ENCODE measurements at regions not wholly inside any gene's neighbourhood (a gene's known extent, or its start where the extent isn't known, plus 50 kb on each side); places are given as distances from the start of the nearest gene placed in this dataset.

DNA sequence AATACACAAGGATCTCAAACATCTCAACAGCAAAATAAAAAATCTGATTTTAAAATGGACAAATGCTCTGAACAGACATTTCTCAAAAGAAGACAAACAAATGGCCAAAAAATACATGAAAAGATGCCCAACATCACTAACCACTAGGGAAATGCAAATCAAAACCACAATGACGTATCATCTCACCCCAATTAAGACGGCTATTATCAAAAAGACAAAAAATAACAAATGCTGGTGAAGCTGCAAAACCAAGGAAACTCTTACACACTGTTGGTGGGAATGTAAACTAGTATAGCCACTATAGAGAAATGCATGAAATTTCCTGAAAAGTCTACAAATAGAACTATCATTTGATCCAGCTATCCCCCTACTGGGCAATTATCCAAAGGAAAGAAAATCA lies 145.0 kb downstream of the BTG1 start:
- no peak for DNase-seq (ENCODE audit: low read depth in 2 of 2)

DNA sequence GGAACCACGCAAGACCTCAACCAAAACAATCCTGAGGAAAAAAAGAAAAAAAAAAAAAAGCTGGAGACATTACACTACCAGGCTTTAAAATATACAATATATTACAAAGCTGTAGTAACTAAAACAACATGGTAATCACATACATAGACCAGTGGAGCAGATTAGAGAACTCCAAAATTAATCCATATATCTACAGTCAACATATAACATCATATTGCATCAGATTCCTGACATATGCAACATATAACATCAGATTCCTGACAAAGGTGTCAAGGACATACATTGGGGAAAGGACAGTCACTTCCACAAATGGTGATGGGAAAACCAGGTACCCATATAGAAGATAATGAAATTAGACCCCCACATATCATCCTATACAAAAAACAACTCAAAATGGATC lies 145.8 kb downstream of the BTG1 start:
- no peak for DNase-seq (ENCODE audit: low read depth in 2 of 2)

DNA sequence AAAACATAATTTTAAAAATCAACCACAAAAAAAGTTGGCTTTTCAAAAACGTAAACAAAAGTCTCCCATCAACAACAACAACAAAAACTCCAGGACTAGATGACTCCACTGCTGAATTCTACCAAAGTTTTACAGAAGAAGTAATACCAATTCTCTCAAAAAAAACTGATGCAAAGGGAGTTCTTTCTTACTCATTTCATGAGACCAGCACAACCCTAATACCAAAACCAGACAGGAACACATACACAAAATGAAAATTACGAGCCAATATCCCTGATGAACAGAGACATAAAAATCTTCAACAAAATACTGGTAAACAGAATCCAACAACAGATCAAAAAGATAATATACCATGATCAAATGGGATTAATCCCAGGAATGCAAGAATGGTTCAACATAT lies 147.3 kb downstream of the BTG1 start:
- no peak for DNase-seq (ENCODE audit: low read depth in 2 of 2)

DNA sequence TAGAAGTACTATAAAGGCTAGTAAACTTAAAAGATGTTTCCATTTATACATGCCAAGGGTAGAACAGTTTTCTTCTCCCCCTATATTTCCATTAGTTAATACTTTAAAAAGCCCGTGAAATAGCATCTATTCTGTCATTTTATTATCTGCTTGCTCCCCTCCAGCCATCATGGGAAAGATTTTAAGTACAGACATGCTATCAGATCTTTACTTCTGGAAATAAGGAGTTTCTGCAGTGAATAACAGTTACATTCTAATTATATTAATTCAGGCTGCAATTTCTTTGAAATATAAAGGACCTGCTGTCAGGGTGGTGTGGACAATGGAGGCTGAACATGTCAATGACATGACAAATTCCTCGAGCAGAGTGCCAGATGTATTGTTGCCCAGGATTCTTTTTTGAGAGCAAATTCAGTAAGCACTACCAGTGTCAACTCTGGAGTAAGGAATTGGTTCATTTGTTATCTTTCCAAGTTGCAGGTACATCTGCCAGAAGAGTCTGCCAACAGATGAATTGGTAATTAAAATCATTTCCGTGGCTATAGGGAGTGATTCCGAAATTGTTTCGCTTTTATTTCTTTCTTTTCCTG lies 151.3 kb downstream of the BTG1 start:
- no peak for DNase-seq (ENCODE audit: low read depth in 2 of 2)

DNA sequence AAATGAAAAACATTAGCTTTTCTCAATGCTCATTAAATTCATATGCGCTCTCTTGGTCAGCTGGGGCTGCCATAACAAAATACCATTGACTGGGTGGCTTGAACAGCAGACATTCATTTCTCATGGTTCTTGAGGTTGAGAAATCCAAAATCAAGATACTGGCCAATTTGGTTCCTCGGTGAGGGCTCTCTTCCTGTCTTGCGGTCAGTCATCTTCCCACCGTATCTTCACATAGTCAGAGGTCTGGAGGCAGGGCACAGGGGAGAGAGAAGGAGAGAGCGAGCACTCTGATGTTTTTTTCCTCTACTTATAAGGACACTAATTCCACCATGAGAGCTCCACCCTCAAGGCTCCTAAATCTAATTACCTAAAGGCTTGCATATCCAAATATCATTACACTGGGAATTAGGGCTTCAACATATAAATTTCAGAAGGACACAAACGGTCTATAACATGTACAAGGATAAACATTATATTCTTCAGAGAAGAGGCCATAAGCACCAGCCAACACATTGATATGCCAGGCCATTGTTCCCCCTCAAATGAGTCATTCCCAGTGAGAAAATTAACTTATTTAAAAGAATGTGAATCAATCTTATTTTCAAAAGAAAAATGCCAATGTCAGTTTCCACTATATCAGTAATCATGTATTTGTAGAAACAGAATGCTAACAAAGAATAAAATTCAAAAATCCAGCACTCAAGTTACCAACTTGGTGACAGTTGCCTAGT lies 152.2 kb downstream of the BTG1 start:
- DNase-seq (ENCODE audit: low read depth in 2 of 2): no peak

DNA sequence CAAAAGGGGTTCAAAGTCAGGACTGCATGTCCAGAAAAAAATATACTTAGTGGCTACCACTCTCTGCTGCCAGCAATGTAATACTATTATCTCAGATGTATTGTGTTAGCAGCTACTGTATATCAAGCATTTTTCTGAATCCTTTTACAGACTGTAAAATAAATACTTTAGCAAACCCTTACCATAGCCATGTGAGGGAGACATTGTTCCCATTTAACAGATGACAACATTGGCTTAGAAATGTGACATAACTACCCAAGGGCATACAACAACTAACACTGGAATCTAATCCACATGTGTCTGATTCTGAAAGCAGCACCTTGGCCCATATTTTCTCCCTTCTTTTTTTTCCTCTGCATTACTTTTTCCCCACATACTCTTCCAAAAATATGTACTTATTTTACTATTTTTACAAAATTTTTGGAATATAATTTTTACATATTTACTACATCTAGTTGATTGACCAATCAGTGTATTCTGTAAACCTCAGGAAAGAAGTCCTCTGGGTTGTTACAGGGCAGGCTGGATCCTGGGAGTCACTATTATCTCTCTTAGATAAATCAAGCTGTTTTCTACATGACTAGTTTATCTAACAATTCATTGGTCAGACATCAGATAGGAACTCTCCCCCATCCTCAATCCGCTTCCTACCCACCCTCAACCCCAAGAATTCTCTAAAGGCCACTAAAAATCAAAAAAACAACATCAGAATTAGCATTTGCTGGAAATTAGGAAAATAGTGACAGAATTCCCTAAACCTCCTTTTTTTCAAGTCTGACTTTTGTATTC lies 154.1 kb downstream of the BTG1 start:
- no peak for DNase-seq (ENCODE audit: low read depth in 2 of 2)

DNA sequence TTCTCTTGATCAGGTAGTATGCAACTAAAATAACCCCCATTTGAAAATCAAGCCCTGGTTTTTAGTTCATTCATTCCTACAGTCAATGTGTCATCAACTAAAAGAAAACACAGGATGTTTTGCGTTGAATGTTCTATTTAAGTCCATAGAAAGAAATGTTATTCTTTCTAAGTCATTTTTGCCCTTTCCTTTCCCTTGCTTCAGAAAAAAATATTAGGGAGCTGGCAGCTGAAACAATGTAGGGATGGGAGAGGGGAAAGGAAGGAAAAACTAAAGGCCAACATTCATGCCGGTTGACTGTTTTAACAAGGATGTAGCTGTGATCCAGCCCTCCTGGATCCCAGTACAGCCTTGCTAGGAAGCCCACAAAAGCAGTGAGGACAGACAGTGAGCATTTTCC lies 155.1 kb downstream of the BTG1 start:
- DNase-seq (ENCODE audit: low read depth in 2 of 2): no peak

DNA sequence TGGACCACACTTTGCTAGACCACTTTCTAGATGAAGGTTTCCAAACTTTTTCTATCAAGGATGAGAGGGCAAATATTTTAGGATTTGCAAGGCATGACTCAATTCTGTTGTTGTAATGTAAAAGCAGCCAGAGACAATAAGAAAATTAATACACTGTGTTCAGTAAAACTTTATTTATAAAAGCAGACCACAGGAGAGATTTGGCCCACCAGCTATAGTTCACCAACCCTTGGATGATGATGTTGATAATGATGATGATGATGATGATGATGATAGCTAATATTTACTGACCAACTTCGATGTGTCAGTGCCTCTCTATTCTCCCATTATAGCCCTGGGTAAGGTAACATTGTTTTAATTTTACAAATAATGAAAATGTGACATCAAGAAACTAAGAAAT lies 156.5 kb downstream of the BTG1 start:
- no peak for DNase-seq (ENCODE audit: low read depth in 2 of 2)

DNA sequence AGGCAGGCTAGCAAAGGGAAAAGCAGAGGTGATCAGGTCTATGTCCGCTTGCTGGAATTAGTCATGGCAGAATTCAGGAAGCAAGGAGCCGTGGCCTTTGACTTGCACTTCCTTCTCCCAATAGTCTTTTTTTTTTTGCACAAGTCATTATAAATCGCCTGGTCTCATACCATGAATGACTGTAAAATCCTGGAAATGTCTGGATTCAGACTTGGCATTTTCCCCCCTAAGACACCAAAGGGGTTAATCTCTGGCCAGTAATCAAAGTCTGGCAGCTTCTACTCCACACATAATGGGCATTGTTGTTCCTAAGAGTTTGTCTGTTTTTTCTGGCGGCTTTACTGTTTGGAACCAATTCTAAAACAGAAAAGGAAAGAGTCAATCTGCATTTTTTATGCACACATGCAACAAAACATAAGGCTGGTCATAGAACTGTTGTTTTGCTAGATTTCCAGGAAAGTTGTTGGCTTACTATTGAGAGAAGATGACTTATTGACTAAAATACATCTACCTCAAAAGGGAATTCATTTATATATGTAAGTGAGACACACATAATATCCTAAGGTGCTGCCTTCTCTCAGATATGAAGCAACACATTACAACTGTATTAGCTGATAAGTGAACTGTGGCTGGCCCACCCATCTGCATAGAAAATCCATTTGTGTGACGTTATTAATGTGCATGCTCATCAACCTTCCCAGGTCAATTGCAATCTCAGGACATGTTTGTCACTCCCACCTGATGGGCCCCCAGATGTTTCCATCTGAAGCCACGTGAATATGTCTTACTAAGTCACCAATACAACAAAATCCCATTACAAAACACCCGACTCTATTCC lies 157.3 kb downstream of the BTG1 start:
- no peak for DNase-seq (ENCODE audit: low read depth in 2 of 2)

DNA sequence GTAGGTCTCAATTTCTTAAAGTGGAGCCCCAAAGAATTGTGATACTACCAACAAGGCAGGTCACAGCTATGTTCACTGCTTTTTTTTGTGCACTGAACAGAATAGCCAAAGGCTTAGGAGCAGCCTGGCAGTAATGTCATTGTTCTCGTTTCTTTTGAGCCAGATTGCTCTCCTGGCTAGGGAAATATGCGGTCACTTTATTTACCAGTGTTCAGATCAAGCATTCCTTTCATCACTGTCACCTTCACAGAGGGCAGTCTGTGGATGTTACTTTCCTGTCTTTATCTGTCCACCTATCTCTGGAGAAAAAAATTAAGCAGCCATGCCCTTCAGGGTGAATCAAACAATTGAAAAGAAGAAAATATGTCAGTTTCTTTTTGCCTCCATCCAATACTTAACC lies 159.6 kb downstream of the BTG1 start:
- DNase-seq (ENCODE audit: low read depth in 2 of 2): no peak

DNA sequence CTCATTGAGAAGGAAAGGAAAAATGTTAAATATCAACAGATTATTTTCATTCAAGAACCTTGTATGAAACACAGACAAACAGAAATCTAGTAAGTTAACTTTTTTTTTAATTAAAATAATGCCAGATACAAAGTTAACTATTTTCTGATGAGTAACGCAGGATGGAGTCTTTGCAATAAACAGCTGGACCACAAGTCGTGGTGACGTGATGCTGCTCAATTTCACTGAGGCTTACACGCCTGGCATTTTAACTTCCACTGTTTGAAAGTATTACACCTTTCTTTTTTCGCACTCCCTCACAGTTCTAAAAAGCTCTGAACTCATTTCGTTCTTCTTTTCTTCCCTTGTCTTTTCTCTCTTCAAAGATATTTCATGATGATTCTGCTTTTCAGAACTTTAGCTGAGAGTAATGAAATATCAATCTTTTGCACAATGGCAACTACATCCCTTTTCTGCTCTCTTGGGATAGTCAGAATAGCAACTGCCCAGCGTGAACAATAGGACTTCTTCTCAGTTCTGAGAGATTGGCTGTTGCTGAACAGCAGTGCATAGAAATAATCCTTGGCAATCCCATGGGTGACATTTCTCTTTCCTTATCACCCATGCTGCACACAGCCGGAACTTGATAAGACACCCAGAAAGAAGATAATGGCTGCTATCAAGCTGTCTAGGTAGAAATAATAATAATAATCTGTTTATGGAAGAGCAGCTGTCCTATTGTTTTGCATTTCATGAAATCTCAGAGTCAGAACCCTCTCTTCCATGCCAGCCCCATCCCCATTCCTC lies 160.5 kb downstream of the BTG1 start:
- DNase-seq (ENCODE audit: low read depth in 2 of 2): peak; percentile 29 to 36

DNA sequence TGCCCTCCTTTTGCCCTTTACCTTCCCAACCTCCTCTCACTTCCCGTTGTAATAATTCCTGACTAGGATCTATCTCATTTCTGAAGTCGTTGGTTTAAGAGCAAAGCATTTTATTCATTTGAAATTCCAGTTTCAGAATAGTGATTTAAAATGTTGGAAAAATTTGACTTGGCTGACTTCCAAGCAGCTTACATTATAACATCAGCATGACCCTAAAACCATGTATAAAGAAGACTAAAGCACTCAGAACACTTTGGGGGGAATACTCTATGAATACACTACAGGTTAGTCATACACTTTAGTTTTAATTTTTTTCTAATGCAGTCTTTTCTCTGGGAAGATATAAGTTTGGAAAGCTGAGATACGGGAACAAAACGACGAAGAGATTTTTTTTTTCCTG lies 161.1 kb downstream of the BTG1 start:
- DNase-seq (ENCODE audit: low read depth in 2 of 2): peak; percentile 71

DNA sequence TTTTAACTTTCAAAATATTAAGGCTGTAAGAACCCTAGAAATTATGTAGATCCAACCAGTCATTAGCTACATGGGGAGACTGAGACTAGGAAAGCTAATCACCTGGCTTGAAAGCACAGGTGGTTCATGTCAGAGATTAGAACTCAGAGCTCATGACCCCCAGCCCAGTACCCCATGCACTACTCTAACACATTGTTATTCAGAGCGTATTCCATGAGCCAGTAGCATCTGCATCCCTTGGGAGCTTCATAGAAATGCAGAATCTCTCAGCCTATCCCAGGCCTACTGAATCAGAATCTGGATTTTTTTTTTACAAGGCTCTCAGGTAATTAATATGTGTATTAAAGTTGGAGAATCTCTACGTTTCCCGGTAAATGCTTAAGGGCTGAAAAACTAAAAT lies 161.7 kb downstream of the BTG1 start:
- DNase-seq (ENCODE audit: low read depth in 2 of 2): no peak

DNA sequence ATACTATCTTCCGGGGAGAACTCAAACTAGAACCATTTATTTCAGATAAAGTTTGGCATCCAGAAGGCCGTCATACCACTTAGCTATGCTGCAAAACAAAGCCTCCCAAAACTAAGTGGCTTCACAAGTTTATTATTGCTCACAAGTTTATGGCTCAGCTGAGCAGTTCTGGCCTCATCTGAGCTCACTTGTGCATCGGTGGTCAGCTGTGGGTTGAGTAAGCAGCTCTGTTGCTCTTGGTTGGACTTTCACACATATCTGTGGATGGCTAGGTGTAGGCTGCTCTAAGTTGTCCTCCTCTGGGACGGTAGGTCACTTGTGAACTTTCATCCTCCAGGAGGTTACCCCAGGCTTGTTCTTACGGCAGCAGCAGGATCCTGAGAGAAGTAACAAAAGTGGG lies 162.7 kb downstream of the BTG1 start:
- no peak for DNase-seq (ENCODE audit: low read depth in 2 of 2)

DNA sequence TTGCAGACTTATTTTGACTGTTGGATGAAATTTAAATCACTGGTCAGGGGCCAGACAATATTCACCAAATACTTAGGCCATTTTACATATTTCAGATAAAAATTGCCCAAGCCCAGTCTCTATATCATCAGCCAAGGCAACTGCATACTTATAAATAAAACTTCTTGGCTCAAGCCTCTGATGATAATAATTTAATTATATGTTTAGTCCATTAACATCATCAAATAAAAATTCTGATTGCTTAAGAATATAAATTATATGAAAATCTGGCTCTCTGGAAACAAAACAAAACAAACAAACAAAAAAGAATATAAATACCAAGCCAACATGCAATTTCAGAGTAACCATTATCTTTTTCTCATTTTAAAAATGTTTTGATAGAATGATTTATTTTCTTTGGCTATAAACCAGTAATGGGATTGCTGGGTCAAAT lies 165.2 kb downstream of the BTG1 start:
- DNase-seq (ENCODE audit: low read depth in 2 of 2): no peak

DNA sequence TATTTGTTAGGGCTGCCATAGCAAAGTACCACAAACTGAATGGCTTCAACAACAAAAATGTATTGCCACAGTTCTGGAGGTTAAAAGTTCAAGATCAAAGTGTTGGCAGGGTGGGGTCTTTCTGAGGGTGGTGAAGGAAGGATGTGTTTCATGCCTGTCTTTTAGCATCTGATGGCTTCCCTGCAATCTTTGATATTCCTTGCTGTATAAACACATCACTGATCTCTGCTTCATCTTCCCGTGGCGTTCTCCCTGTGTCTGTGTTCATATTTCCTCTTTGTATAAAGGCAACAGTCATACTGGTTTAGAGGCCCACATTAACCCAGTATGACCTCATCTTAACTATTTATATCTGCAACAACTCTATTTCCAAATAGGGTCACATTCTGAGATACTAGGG lies 167.5 kb downstream of the BTG1 start:
- no peak for DNase-seq (ENCODE audit: low read depth in 2 of 2)

DNA sequence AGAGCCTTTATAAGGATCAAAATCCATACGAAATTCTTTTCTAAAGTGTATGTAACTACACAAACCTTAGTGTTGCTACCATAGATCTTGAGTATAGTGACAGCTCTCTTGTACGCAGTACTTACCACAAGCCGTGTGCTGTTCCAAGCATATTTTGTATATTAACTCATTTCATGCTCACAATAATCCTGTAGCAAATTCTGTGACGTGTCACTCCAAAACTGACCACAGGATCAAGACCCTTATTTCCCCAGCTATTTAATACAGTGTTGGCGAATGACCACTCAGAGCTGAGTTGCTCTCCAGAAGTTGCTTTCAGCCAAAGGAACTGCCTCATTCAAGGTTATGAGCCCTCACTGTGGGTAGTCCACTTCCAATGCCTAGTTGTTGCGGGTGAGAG lies 169.8 kb downstream of the BTG1 start:
- DNase-seq (ENCODE audit: low read depth in 2 of 2): no peak

DNA sequence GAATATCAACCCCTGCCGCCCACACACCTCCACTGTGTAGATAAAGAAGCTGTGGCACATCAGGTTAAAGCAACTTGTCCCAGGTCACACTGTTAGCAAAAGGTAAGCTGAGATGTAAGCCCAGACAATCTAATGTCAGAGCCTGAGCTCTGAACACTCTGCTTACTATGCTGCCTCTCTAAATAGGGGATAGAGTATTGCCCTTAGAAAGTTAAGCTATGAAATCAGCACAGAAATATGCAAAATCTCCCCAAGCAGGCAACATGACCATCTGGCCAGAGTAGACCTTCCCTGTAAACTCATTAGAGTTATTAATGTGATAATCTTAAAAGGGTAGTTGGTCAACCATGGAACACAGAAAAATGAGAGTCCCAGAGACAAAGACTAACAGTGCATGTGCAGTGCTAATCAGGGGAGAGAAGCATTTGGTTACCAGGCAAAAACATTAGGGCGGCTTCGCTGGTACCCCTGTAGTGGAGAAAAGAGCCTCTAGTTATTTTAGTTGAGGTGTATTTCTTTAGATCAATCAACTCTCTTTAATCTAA lies 171.0 kb downstream of the BTG1 start:
- DNase-seq (ENCODE audit: low read depth in 2 of 2): no peak

DNA sequence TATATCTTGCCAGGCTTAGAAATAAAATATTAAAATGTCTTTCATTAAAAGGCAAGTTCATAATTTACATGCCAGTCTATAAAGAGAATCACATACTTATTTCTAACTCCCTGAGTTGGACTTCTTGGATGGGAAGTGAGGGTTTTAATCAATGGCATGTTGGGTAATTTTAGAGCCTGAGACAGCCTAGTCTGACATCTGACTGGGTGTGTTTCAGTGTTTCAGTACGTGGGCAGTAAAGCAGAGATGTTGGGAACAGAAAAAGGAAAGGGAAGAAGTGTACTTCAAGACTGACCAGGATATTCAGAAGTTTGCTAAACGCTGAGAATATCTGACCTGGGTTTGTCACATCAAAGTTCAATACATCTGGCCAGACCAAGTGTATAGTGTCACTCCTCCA lies 171.8 kb downstream of the BTG1 start:
- DNase-seq (ENCODE audit: low read depth in 2 of 2): no peak

DNA sequence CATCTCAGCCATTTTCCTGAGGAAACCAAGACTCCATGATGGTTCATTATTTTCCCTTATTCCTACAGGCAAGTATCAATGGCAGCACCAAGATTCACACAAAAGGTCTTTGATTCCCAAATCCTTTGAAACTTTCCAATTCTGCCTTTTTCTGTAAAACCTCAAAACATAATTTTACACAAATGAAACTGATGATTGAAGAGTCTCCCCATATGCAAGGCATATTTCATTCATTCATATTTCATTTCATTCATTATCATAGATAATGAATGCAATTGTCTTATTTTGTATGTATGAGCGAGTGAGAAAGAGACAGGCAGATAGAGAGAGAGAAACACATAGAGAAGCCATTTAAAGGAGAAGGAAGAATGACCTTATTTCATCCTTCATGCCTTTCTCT lies 172.8 kb downstream of the BTG1 start:
- DNase-seq (ENCODE audit: low read depth in 2 of 2): no peak

DNA sequence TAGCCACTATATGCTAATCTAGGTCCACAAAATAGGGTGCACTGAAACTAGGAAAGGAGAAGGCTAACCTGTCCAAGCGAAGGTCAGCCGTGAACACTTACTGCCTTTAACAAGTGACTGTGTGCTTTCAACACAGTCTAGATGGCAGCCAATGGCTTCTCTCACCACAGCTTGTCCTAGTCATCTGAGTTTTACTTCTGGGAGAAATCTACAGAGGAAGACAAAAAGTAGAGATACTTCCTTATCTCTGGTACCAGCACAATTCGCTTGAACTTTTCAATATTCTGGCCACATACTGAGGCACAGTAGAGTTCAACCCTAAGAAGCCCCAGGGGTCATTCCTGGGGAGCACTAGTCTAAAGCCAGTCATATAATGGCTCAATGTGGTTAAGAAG lies 176.9 kb downstream of the BTG1 start:
- no peak for DNase-seq (ENCODE audit: low read depth in 2 of 2)
